HG03442 (cell line): ENCODE measurements at regions not wholly inside any gene's neighbourhood (a gene's known extent, or its start where the extent isn't known, plus 50 kb on each side); places are given as distances from the start of the nearest gene placed in this dataset.
"Not testable (repeated sequence)": the region's sequence is repeated elsewhere in the genome, so short reads cannot be mapped to it uniquely, and the experiment has no call there.

ENCODE experiments used
- ATAC-seq: cut with Tn5 transposase; IDR thresholded peaks from one replicate; pipeline ENCODE4 v1.9.1; 2021; ENCODE audit warnings: mild to moderate bottlenecking, moderate library complexity; ENCODE audit not compliant: unreplicated experiment

- ATAC-seq = peak; percentile 95
Measured at GRCh38 chr1:239976130-239976968, 115.3 kb upstream of the FMN2 start.

GRCh38 chr1:239977416-239977815 lies 114.3 kb upstream of the FMN2 start:
- ATAC-seq = no peak

GRCh38 chr1:239979456-239979855 lies 112.2 kb upstream of the FMN2 start:
- ATAC-seq = no peak

GRCh38 chr1:239982762-239983161 lies 108.9 kb upstream of the FMN2 start:
- no peak for ATAC-seq

- ATAC-seq = no peak
Measured at GRCh38 chr1:239985044-239985443, 106.6 kb upstream of the FMN2 start.

- no peak for ATAC-seq
Measured at GRCh38 chr1:239987103-239987745, 104.5 kb upstream of the FMN2 start.

GRCh38 chr1:239989990-239990389 lies 101.7 kb upstream of the FMN2 start:
- no peak for ATAC-seq

- not testable (repeated sequence) for ATAC-seq
Measured at GRCh38 chr1:239992566-239992965, 99.1 kb upstream of the FMN2 start.

- ATAC-seq = no peak
Measured at GRCh38 chr1:239993366-239993765, 98.3 kb upstream of the FMN2 start.

- ATAC-seq = no peak
Measured at GRCh38 chr1:239995281-239995680, 96.4 kb upstream of the FMN2 start.

GRCh38 chr1:239997160-239997514 lies 94.5 kb upstream of the FMN2 start:
- ATAC-seq = no peak

- no peak for ATAC-seq
Measured at GRCh38 chr1:239997515-239998311, 94.0 kb upstream of the FMN2 start.

- no peak for ATAC-seq
Measured at GRCh38 chr1:239998312-239998649, 93.4 kb upstream of the FMN2 start.

GRCh38 chr1:239999170-239999569 lies 92.5 kb upstream of the FMN2 start:
- no peak for ATAC-seq

- ATAC-seq = no peak
Measured at GRCh38 chr1:240000634-240001033, 91.0 kb upstream of the FMN2 start.

GRCh38 chr1:240001177-240001740 lies 90.4 kb upstream of the FMN2 start:
- ATAC-seq = no peak

GRCh38 chr1:240004086-240004749 lies 87.5 kb upstream of the FMN2 start:
- ATAC-seq = no peak

GRCh38 chr1:240005997-240006650 lies 85.6 kb upstream of the FMN2 start:
- no peak for ATAC-seq

GRCh38 chr1:240008298-240008697 lies 83.4 kb upstream of the FMN2 start:
- ATAC-seq = no peak

- no peak for ATAC-seq
Measured at GRCh38 chr1:240014051-240014450, 77.6 kb upstream of the FMN2 start.
